ENCODE measurements at regions not wholly inside any gene's neighbourhood (a gene's known extent, or its start where the extent isn't known, plus 50 kb on each side); places are given as distances from the start of the nearest gene placed in this dataset.

GRCh38 chr5:126277762-126278161 is 145.4 kb upstream of the GRAMD2B start:
- no peak overlapping the region for H3K4me2 ChIP-seq (ENCODE audit: low read length)
- DNase-seq (ENCODE audit: low spot score): no peak
- H3K9me3 ChIP-seq (ENCODE audit: low read length): no peaks in the 10 kb centered on the region
- intact Hi-C loops (cut with micrococcal nuclease; ENCODE audit: unreplicated experiment): no loop called here
- no TSS peak for BruUV-seq (replicated peaks)
- no peak for TF ChIP-seq EZH2phosphoT487 (IDR thresholded peaks at IDR 0.05; ENCODE audit: borderline replicate concordance, low read depth, low read length)
- no peaks in the 10 kb centered on the region for H3K36me3 ChIP-seq (ENCODE audit: insufficient read depth, low read length)
- CTCF ChIA-PET (ENCODE audit: unreplicated experiment): no interaction called here
- H3K79me2 ChIP-seq (ENCODE audit: insufficient read depth, low read depth, low read length): no peaks in the 10 kb centered on the region
- POLR2A ChIA-PET: no interaction called here
- H3K4me1 ChIP-seq (ENCODE audit: insufficient read depth, low read length, poor library complexity, severe bottlenecking): no peaks in the 10 kb centered on the region
- no peak overlapping the region for H3K27ac ChIP-seq (ENCODE audit: low read depth, low read length, poor library complexity, severe bottlenecking)
- H3K4me3 ChIP-seq (ENCODE audit: low read depth, low read length, poor library complexity, severe bottlenecking): no peak overlapping the region
- no peaks in the 10 kb centered on the region for H4K20me1 ChIP-seq (ENCODE audit: insufficient read depth, low read length)
- H2AFZ ChIP-seq (ENCODE audit: low read length): no peak overlapping the region
- H3K9me2 ChIP-seq (ENCODE audit: insufficient read depth, low read length): no peaks in the 10 kb centered on the region

- intact Hi-C loops (cut with micrococcal nuclease; ENCODE audit: unreplicated experiment): no loop called here
- ChIA-PET CTCF (ENCODE audit: unreplicated experiment) (no interaction called here), POLR2A (no interaction called here)
- H3K4me1 ChIP-seq (ENCODE audit: insufficient read depth, low read length, poor library complexity, severe bottlenecking): no peaks in the 10 kb centered on the region
- H3K4me3 ChIP-seq (ENCODE audit: low read depth, low read length, poor library complexity, severe bottlenecking): no peak overlapping the region
- no peak for DNase-seq (ENCODE audit: low spot score)
- H3K9me2 ChIP-seq (ENCODE audit: insufficient read depth, low read length): no peaks in the 10 kb centered on the region
- no peak overlapping the region for H3K27ac ChIP-seq (ENCODE audit: low read depth, low read length, poor library complexity, severe bottlenecking)
- H3K9me3 ChIP-seq (ENCODE audit: low read length): no peaks in the 10 kb centered on the region
- H3K4me2 ChIP-seq (ENCODE audit: low read length): no peak overlapping the region
- no TSS peak for BruUV-seq (replicated peaks)
- no peaks in the 10 kb centered on the region for H4K20me1 ChIP-seq (ENCODE audit: insufficient read depth, low read length)
- no peak overlapping the region for H2AFZ ChIP-seq (ENCODE audit: low read length)
- H3K36me3 ChIP-seq (ENCODE audit: insufficient read depth, low read length): no peaks in the 10 kb centered on the region
- H3K79me2 ChIP-seq (ENCODE audit: insufficient read depth, low read depth, low read length): no peaks in the 10 kb centered on the region
- TF ChIP-seq EZH2phosphoT487 (IDR thresholded peaks at IDR 0.05; ENCODE audit: borderline replicate concordance, low read depth, low read length) (no peak), CTCF (conservative IDR thresholded peaks at IDR 0.05; ENCODE audit: low read length) (no peak)
Measured at GRCh38 chr5:126280343-126280742, 142.9 kb upstream of the GRAMD2B start.

- Histone ChIP-seq H3K9me2 (ENCODE audit: insufficient read depth, low read length) (no peaks in the 10 kb centered on the region), H3K4me3 (ENCODE audit: low read depth, low read length, poor library complexity, severe bottlenecking) (no peak overlapping the region), H2AFZ (ENCODE audit: low read length) (no peak overlapping the region), H3K4me1 (ENCODE audit: insufficient read depth, low read length, poor library complexity, severe bottlenecking) (no peaks in the 10 kb centered on the region), H3K9me3 (ENCODE audit: low read length) (no peaks in the 10 kb centered on the region), H3K27ac (ENCODE audit: low read depth, low read length, poor library complexity, severe bottlenecking) (no peak overlapping the region), H3K36me3 (ENCODE audit: insufficient read depth, low read length) (no peaks in the 10 kb centered on the region), H3K4me2 (ENCODE audit: low read length) (no peak overlapping the region), H3K79me2 (ENCODE audit: insufficient read depth, low read depth, low read length) (no peaks in the 10 kb centered on the region), H4K20me1 (ENCODE audit: insufficient read depth, low read length) (no peaks in the 10 kb centered on the region)
- ChIA-PET CTCF (ENCODE audit: unreplicated experiment) (no interaction called here), POLR2A (interaction anchor here (0.7 kb wide), 1 partner anchor 10 kb away, joined by 4 read pairs; no protein-coding TSS in a partner anchor)
- TF ChIP-seq EZH2phosphoT487 (IDR thresholded peaks at IDR 0.05; ENCODE audit: borderline replicate concordance, low read depth, low read length) (no peak), CTCF (conservative IDR thresholded peaks at IDR 0.05; ENCODE audit: low read length) (no peak)
- intact Hi-C loops (cut with micrococcal nuclease; ENCODE audit: unreplicated experiment): no loop called here
- no peak for DNase-seq (ENCODE audit: low spot score)
- BruUV-seq (replicated peaks): no TSS peak
Measured at GRCh38 chr5:126280846-126281245, 142.4 kb upstream of the GRAMD2B start.
